ENCODE measurements at regions not wholly inside any gene's neighbourhood (a gene's known extent, or its start where the extent isn't known, plus 50 kb on each side); places are given as distances from the start of the nearest gene placed in this dataset.
"Not testable (repeated sequence)": the region's sequence is repeated elsewhere in the genome, so short reads cannot be mapped to it uniquely, and the experiment has no call there.

DNA sequence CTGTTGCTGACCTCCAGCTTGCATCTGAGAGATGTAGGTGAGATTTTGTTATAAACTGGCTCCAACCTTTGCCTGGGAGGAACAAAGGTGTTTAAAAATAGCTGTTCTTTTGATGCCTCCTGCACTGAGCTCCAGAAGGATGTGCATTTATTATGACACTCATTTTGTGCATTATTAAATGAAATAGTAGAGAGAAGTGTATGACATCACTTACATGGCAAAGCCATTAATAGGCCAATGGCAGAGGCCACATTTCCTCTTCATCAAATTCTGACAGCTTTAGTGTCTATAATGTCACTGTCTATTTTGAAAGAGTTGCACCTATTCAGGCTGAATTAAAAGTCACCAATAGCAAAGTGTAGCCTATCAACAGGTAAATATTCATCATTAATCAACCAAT lies 564.6 kb downstream of the FLRT2 start:
- no peak for DNase-seq

DNA sequence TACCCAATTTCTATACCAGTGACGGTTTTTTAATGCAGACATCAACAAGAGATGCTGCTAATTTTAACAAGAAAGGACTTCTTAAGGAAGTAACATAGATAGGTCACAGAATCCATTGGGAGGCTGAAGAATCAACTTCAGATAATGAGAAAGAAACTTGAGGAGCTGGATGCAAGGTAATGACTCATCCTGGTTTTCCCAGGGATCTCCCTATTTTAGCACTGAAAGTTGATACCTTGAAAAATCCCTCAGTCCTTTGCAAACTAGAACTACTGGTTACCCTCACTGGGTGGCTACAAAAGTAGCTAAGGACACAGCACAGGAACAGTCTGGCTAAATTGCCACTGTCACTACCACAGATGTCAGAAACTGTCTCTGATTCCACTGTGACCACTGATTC lies 561.9 kb downstream of the FLRT2 start:
- no peak for DNase-seq

DNA sequence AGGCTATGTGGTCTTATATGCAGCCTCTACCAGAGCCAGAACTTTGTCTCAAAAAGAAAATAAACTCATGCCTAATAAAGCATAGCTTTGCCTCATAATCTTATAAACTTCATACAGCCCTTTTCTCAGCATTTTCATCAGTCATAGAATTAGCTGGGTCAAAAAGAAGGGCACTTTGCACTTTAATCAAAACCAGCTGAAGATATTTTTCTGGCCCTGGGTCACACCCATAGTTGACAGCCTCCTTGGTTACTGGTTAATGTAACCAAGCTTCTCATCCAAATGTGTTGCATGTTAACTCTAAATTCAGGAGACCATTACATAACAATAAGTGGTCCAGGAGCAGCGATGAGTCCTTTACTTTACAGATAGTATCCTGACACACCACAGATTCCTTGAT lies 558.2 kb downstream of the FLRT2 start:
- no peak for DNase-seq

DNA sequence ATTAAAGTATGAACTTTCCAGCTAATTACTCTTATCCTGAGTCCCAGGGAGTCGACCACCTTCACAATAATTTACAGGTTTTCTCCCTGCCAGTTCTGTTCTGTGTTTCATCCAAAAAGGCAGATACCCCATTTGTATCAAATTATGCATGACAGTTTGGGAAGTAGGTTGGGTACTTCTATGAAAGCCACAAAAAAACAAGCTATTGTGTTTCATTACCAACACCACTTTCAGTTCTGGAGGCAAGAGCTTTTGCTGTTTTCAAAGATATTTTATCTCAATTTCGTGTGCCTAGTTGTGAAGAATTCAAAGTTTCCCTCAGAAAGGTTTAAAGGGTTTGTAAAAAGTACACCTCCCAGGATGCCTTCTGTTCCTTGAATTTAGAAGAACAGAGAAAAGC lies 557.4 kb downstream of the FLRT2 start:
- DNase-seq: no peak

DNA sequence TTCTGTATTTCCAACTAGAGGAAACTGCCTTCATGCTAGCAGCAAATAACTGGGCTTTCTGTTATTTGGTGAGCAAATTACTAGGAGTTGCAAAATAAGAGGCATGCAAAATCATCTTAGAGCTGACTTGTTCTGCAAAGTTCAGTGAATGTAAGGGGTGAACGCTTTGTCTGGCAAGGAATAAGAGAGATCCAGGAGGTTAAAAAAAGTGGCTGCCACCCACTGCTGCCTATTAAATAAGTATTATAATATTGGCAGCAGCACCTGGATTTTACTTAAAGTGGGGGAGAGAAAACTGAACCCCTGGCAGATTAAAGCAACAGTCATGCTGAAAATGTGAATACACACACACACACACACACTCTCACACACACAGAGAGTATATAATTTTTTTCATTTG lies 557.0 kb downstream of the FLRT2 start:
- no peak for DNase-seq

DNA sequence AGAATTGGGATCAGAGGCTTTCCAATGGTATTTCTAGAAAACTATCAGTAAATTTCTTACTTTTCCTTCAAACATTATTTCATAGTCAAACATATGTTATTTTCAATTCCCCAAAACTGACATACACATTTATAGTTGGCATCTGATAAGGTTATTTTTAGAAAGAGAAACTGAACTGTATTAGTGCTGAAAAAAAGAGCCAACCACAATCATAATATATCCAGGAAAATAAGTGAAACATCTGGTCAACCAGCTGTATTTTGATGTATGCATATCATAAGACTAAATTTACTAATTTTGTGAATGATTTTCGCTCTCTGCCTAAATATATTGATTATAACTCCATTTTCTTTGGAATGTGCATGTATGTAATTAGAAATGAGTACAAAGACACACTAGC lies 554.2 kb downstream of the FLRT2 start:
- DNase-seq: no peak

DNA sequence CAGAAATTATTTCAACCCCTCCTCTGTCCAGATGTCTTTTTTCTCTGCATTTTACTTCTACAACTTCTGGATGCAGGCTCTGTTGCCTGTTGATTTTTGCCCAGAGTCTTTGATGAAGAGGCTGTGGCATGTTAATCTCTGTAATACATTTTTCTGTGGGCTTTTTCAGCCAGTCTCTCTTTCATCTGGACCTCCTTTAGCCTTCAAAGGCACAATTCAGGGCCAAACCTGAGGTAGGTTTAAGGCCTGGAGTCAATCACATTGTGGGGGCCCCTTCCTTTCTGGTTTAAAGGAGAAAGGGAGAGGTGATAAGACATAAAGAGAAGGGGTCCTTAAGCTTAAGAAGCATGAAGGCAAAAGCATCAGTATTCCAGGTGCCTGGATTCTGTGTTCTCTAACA lies 553.7 kb downstream of the FLRT2 start:
- DNase-seq: no peak

DNA sequence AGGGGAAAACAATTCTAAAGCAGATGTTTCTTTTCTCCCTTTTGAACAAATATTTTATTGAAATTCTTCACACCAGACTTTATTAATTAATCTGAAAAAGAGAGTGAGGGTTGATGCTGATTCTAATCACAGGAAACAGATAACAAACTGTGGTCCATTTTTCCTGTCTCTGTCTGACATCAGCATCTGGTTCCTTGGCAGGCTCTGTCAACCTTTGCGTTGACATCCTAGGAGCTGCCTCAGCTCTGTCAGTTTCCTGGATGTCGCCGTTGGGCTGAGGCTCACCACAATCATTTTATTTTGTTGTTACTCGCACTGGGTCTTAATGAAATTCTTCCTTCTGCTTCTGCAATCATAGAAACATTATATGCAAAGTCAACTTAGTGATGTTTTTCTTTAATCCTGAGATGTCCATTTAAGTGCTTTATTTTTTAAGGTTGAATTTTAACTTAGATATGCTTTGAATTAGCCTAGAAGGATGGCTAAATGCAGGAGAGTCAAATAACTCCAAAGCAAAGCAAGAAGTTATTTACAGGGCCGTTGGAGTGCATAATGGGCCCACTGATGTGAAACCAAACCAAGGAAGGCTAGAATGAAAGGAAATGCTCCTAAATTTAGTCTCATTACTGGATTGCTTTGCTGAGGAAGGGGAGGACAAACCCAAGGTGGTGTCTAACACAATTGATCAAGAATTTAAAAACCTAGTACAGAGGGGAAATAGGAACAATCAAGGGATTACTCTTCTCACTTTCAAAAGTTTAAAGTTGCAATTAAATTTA lies 542.4 kb downstream of the FLRT2 start:
- DNase-seq: no peak

DNA sequence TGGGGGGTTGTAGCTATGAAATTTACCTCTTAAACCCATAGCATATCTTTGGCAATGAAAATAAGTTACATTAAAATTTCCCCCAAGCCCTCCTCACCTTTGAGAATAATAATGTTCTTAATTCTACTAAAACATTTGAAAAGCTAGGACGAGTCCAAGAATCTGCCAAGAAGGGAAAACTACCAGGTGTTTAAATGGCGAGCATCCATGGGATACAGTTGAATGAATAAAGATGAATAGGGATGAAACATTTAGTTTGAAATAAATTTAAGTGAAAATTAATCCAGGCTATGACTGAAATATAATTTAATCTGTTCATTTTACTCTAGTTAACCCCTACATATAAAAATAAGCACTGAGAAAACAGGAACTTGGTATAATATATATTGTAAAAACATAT lies 536.7 kb downstream of the FLRT2 start:
- DNase-seq: no peak

DNA sequence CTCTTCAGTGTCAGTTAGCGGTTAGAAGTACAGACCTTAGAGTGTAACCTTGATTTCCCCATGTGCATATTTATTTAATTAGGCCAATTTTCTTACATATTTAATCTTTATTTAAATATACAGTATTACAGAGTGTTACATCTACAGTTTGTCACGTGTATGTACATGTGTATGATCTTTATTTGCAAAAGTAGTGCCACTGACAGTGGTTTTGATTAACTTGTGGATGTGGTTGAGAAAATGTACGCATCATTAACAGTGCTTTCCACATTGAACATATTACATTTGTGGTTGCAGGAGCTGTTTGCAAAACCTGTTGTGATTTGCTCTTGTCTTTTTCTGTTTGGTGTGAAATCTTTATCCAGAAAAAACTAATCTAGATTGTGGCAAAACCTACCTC lies 535.5 kb downstream of the FLRT2 start:
- DNase-seq: no peak

DNA sequence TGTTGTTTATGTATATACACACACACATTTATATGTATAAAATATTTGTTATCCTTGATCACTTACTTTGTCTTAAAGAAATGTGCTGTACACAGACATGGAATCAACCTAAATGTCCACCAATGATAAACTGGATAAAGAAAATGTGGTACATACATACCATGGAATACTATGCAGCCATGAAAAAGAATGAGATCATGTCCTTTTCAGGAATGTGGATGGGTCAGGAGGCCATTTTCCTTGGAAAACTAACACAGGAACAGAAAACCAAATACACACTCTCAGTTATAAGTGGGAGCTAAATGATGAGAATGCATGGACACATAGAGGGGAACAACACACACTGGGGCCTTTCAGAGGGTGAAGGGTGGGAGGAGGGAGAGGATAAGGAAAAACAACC lies 534.7 kb downstream of the FLRT2 start:
- DNase-seq: not testable (repeated sequence)

DNA sequence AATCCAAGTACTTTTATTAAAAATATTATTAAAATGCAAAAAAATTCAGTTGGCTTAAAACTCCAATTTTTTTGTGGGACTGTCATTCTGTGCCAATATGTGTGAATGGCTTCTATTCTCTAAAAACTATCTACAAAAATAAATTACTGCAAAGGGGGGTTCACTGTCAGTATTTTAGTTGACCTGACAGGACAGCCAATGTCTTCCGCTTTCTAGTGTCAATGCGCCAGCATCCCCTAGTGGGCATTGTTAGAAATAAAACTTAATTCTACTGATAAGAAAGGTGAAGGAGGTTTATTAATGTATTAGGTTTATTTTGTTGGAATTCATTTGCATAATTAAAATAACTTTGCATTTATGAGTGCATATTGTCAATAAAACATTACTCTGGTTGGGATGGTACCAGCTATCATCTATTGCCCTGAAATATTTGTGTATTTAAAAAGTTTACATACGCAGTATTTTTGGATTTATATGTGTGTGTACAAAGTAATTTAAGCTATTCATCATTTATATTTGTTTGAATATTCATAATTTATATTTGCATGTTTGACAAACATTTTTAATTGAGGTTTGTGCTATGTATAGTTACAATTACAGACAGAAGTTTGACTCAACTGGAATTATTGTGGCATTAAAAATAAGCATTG lies 527.2 kb downstream of the FLRT2 start:
- peak; percentile 30 for DNase-seq

DNA sequence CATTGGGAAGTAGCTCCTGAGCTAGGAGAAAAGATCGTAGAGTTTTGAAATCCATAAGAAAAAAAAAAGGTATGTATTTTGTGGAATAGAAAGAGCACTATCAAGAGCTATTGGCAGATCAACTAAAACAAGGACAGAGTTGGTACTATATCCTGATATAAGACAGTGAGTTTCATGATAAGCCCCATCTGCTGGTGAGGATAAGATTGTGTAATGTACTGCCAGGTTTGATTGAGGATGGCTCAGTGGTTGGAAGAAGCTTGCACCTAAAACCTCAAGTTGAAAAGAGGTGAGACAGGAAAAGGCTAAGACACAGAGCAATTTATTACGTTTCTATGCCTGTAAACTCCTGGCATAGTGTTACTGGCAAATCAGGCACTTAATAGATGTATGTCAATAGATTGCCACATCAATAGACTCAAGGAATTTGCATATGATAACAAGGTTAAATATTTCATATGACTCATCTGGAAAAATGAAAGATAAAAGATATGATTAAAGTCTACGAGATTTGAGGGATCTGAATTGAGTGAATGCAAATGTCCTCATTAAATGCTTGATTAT lies 525.6 kb downstream of the FLRT2 start:
- no peak for DNase-seq

DNA sequence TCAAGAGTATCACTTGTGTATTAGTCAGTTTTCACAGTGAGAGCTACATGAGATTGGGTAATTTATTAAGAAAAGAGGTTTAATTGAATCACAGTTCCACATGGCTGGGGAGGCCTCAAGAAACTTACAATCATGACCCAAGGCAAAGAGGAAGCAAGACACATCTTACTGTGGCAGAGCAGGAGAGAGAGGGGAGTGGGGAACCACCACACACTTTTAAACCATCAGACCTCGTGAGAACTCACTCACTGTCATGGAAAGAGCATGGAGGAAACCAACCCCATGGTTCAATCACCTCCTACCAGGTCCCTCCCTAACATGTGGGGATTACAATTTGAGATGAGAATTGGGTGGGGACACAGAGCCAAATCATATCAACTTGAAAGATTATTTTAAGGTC lies 522.9 kb downstream of the FLRT2 start:
- DNase-seq: no peak

DNA sequence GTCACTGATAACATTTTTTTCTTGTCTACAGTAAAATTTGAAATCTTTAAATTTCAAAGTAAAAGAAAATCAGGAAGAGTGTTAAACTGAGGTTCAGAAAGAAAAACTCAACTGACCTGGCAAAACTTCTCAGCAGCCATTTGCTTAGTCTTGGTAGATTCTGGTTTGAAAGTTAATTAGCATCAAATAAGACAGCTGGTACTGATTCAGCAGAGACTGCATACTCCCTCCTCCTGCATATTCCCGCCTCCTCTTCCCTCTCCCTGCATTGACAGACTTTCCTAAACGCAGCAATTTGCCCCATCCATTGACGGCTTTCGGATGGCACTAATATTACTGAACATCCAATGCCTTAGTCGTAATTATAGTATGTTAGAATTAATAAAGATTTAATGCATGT lies 520.8 kb downstream of the FLRT2 start:
- DNase-seq: no peak

DNA sequence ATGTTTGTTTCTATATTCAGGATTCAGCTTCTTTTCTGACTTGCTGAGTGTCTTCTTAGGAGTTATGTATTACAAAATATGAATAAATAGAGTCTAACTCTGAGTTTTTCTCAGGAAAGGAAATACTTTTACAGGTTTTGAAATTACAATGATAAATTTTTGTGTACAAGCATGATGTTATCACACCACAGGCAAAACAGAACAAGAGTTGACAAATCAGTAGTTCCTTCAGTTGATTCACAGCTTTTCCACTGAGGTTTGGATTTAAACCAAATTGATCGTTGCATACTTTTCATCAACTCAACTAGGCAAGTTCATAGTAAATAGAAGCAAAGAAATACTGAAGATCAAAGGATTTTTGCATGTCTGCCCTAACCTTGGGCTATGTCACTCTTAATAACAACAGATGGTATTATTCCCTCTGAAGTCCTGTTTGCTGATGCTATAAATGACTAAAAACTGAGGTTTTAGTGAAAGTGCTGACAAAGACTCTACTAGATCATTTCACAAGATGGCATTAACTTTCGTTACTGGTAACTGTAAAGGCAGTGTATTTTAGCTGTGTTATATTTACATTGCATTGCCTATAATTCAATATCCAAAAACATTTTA lies 520.2 kb downstream of the FLRT2 start:
- DNase-seq: no peak

DNA sequence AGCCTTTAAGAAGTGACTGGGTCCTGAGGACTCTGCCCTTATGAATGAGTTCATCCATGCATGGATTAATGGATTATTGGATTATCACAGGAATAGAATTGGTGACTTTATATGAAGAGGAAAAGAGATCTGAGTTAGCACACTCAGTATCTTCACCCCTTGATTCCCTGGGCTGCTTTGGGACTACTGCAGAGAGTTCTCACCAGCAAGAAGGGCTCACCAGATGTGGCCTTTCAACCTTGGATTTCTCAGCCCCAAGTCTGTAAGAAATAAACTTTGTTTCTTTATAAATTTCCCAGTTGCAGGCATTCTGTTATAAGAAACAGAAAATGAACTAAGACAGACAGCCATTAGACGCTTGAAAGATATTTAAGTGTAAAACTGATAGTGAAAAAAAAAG lies 509.2 kb downstream of the FLRT2 start:
- DNase-seq: no peak

DNA sequence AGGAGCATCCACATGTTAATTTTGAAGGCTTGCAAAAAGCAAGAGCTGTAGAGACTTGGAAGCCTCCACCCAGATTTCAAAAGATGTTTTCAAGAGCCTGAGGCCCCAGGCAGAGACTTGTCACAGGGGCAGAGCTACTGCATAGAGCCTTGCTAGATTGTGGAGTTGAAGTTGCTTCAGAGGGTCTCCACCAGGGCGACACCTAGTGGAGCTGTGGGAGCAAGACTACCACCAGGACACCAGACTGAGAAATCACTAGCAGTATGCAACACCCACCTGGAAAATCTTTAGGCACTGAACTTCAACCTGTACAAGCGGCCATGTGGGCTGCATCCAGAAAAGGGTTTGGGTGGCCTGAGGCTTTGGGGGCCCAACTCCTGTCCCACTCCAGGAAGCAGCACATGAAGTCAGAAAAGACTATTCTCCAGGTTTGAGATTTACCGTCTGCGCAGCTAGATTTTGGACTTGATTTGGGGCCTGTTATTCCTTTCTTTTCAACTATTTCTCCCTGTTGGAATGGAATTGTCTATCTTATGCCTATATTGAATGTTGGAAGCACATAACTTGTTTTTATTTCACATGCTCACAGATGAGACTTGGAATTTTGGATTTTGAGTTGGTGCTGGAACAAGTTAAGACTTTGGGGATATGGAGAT lies 508.6 kb downstream of the FLRT2 start:
- peak; percentile 27 for DNase-seq

DNA sequence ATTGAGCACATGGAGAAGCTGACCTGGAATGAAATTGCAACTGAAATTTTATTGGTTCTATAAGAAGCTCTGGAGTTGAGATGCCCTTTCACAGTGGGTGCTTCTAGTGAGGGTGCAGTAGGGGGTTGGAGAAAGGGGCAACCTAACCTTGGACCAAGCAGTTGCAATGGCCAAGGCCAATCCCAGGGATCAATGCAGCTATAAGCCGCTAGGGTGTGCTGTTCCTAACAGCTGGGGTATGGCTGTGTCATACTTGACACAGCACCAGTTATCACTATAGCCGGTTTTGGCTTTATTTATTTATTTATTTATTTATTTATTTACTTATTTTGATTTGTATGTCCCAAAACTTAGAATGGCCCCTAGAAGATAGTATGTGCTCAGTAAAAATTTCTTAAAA lies 505.9 kb downstream of the FLRT2 start:
- DNase-seq: no peak

DNA sequence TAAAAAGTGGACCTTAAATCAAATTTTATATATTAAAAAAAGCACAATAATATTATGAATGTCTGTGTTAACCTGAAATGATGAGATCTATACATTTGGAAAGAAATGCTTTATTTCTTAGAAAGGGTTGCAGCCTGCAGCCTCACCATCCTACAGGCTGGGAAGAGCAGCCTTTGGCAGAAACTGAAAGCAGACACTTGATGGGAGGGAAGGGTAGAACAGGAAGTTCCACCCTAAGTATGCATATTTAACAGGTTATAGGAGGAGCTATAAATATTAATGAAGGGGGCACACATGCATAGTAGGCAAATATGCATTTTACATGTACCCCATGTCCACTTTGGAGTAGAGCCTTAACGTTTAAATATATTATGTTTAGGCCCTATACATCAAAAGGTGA lies 498.0 kb downstream of the FLRT2 start:
- no peak for DNase-seq

DNA sequence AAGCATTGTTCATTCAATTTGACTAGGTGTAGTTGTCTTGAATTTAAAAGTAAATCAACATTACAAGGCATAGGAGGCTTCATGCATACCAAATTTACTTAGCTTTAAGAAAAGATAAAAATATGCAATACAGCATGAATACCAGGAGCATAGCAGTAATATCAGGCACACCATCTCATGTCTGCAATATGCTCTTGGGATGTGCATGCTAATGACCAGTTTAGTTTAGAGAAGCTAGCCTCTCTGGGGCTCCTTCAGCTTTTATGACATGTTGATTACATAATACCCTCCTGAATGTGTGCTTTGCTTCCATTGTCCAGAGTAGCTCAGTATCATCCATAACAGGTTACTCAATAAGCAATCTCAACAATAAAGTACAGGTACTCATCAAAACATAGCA lies 497.2 kb downstream of the FLRT2 start:
- no peak for DNase-seq

DNA sequence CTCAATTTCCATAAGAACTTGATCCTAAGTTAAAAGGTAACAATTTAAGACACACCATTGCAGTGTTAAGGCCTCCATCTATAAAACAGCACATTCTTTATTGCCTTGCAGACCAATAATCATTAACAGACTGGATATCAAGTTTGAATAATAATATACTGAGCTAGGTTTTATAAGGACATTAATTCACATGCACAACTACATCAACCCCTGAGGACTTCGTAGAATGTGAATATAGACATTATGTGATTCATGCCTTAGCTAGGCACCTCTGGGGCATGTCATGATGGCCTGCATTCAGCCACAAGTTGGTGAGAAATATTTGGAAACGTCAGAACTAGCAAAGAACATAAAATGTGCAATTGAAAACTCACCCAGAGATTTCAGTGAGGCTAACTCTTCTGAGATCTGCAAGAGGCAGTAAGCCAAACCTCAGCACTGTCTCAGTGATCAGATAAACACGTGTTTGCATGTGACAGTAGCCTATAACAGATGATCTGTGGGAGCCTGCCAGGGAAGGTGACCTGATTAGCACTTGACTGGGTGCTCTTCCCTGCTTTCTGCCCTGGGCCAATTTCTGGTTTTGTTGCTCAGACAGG lies 492.2 kb downstream of the FLRT2 start:
- no peak for DNase-seq

DNA sequence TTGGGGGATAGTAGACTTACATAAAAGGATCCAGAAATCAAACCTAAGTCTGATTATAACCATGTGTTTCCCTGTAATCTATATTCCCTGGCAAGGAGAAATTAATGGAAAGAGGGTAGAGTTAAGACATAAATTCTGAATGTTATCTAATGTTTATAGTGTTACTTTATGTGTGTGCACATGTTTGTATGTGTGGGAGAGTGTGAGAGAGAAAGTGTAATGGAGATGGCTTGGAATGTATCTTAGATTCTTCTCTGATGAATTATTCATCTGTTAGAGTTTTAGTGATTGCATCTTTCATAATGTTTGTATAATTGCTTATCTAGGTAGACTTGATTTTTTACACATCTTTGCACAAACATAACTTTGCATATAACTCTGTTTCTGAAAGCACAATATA lies 490.9 kb downstream of the FLRT2 start:
- no peak for DNase-seq

Measured in CD4-positive, alpha-beta T cell treated with Interleukin-6 for 4 hours (primary cell).